HFFc6 (cell line): ENCODE measurements at regions not wholly inside any gene's neighbourhood (a gene's known extent, or its start where the extent isn't known, plus 50 kb on each side); places are given as distances from the start of the nearest gene placed in this dataset.
"Not testable (repeated sequence)": the region's sequence is repeated elsewhere in the genome, so short reads cannot be mapped to it uniquely, and the experiment has no call there.

Experiments used
- DNase-seq: peaks from one replicate; pipeline ENCODE4 v3.0.0-alpha.2; 2018
- H3K27ac Mint-ChIP-seq: 2 replicates; pipeline ENCODE4 v1.8.0; 2020; ENCODE audit warnings: mild to moderate bottlenecking, mixed read lengths
- H3K27me3 Mint-ChIP-seq: 2 replicates; pipeline ENCODE4 v1.8.0; 2021; ENCODE audit warnings: mild to moderate bottlenecking, moderate library complexity, mixed read lengths; ENCODE audit not compliant: insufficient read depth
- H3K36me3 Mint-ChIP-seq: 2 replicates; pipeline ENCODE4 v1.8.0; 2021; ENCODE audit warnings: low read depth, mixed read lengths
- H3K4me1 Mint-ChIP-seq: 2 replicates; pipeline ENCODE4 v1.8.0; 2020; ENCODE audit warnings: low read depth, mixed read lengths
- H3K4me3 Mint-ChIP-seq: 2 replicates; pipeline ENCODE4 v1.8.0; 2020; ENCODE audit warnings: mild to moderate bottlenecking, moderate library complexity, mixed read lengths
- H3K9me3 Mint-ChIP-seq: 2 replicates; pipeline ENCODE4 v1.8.0; 2020; ENCODE audit warnings: mild to moderate bottlenecking, mixed read lengths
- CTCF ChIP-seq: fragments of 200-600 bp; sonication (generic); IDR thresholded peaks from 2 replicates; pipeline ENCODE4 v1.5.0; 2021; ENCODE audit warnings: antibody characterized with exemption, mild to moderate bottlenecking

GRCh38 chr1:82786883-82787282 is 986.1 kb downstream of the ADGRL2 start:
- peaks cover 35% of the 10 kb centered on the region for H3K9me3 Mint-ChIP-seq
- DNase-seq = no peak

GRCh38 chr1:82785268-82785790 is 984.6 kb downstream of the ADGRL2 start:
- no peaks in the 10 kb centered on the region for H3K36me3 Mint-ChIP-seq
- peaks cover 21% of the 10 kb centered on the region for H3K9me3 Mint-ChIP-seq
- H3K4me1 Mint-ChIP-seq = no peaks in the 10 kb centered on the region
- H3K27ac Mint-ChIP-seq = no peak overlapping the region
- DNase-seq = no peak
- no peak for TF ChIP-seq CTCF
- no peak overlapping the region for H3K4me3 Mint-ChIP-seq
- no peaks in the 10 kb centered on the region for H3K27me3 Mint-ChIP-seq

More at GRCh38 chr1:82786883-82787282, 986.1 kb downstream of the ADGRL2 start:
- Mint-ChIP-seq H3K27ac (no peak overlapping the region), H3K27me3 (no peaks in the 10 kb centered on the region), H3K4me3 (no peak overlapping the region), H3K4me1 (no peaks in the 10 kb centered on the region), H3K36me3 (peaks cover 8% of the 10 kb centered on the region; the same call in 1 of the 2 replicates)
- TF ChIP-seq CTCF = no peak

DNA sequence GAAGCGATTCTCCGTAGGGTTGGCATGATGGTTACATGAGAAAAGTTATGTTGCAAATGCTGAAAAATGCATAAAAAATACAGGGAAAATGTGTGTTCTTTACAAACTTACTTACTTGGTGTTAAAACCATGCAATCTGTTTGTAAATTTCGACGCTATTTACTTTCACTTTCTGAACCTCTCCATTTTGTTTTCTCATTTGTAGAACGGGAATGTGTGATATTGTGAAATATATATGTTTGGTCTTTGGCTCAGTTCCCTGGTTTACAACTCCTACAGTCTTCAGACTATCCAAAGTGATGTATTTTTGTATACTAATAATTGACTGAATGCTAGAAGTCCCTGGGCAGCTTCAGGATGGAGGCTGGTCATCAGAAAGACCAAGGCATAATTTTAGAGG is 982.3 kb downstream of the ADGRL2 start:
- Mint-ChIP-seq H3K4me3 (no peak overlapping the region), H3K9me3 (peaks cover 22% of the 10 kb centered on the region)

GRCh38 chr1:82782599-82782998 is 981.9 kb downstream of the ADGRL2 start:
- Mint-ChIP-seq H3K36me3 (no peaks in the 10 kb centered on the region), H3K9me3 (peaks cover 25% of the 10 kb centered on the region), H3K4me3 (no peak overlapping the region), H3K27ac (no peak overlapping the region), H3K27me3 (no peaks in the 10 kb centered on the region), H3K4me1 (no peaks in the 10 kb centered on the region)
- DNase-seq = no peak
- no peak for TF ChIP-seq CTCF

More for the DNA sequence above, 982.3 kb downstream of the ADGRL2 start:
- Mint-ChIP-seq H3K4me1 (no peaks in the 10 kb centered on the region), H3K27me3 (no peaks in the 10 kb centered on the region), H3K36me3 (no peaks in the 10 kb centered on the region), H3K27ac (no peak overlapping the region)
- no peak for DNase-seq
- no peak for TF ChIP-seq CTCF

- Mint-ChIP-seq H3K27me3 (no peaks in the 10 kb centered on the region), H3K4me1 (no peaks in the 10 kb centered on the region), H3K36me3 (no peaks in the 10 kb centered on the region), H3K27ac (no peak overlapping the region), H3K9me3 (peaks cover 46% of the 10 kb centered on the region), H3K4me3 (no peak overlapping the region)
- no peak for TF ChIP-seq CTCF
- DNase-seq = no peak
Measured at GRCh38 chr1:82778612-82779011, 977.9 kb downstream of the ADGRL2 start.

GRCh38 chr1:82777240-82777639 is 976.5 kb downstream of the ADGRL2 start:
- no peaks in the 10 kb centered on the region for H3K4me1 Mint-ChIP-seq
- TF ChIP-seq CTCF = no peak
- DNase-seq = no peak
- H3K27me3 Mint-ChIP-seq = no peaks in the 10 kb centered on the region
- H3K36me3 Mint-ChIP-seq = no peaks in the 10 kb centered on the region
- H3K27ac Mint-ChIP-seq = no peak overlapping the region
- H3K9me3 Mint-ChIP-seq = peaks cover 51% of the 10 kb centered on the region
- H3K4me3 Mint-ChIP-seq = no peak overlapping the region

DNA sequence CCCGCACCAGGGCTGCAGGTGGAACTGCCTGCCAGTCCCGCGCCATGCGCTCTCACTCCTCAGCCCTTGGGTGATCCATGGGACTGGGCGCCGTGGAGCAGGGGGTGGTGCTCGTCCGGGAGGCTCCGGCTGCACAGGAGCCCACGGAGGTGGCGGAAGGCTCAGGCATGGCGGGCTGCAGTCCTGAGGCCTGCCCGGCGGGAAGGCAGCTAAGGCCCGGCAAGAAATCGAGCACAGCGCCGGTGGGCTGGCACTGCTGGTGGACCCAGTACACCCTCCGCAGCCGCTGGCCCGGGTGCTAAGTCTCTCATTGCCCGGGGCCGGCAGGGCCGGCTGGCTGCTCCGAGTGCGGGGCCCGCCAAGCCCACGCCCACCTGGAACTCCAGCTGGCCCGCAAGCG is 976.0 kb downstream of the ADGRL2 start:
- not testable (repeated sequence) for H3K27ac Mint-ChIP-seq, DNase-seq, H3K4me3 Mint-ChIP-seq, H3K36me3 Mint-ChIP-seq, H3K27me3 Mint-ChIP-seq, H3K4me1 Mint-ChIP-seq
- H3K9me3 Mint-ChIP-seq = peaks cover 51% of the 10 kb centered on the region
